ENCODE measurements at regions not wholly inside any gene's neighbourhood (a gene's known extent, or its start where the extent isn't known, plus 50 kb on each side); places are given as distances from the start of the nearest gene placed in this dataset.

- TF ChIP-seq, protein P1, sequence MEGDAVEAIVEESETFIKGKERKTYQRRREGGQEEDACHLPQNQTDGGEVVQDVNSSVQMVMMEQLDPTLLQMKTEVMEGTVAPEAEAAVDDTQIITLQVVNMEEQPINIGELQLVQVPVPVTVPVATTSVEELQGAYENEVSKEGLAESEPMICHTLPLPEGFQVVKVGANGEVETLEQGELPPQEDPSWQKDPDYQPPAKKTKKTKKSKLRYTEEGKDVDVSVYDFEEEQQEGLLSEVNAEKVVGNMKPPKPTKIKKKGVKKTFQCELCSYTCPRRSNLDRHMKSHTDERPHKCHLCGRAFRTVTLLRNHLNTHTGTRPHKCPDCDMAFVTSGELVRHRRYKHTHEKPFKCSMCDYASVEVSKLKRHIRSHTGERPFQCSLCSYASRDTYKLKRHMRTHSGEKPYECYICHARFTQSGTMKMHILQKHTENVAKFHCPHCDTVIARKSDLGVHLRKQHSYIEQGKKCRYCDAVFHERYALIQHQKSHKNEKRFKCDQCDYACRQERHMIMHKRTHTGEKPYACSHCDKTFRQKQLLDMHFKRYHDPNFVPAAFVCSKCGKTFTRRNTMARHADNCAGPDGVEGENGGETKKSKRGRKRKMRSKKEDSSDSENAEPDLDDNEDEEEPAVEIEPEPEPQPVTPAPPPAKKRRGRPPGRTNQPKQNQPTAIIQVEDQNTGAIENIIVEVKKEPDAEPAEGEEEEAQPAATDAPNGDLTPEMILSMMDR (IDR thresholded peaks at IDR 0.05; ENCODE audit: extremely low read depth, insufficient read depth, missing control alignments) = no peak
- in situ Hi-C loops (cut with MboI; ENCODE audit: low pct_unique_long_range_greater_than_20kb, low sequenced_read_pairs, unreplicated experiment) = no loop called here
- no peak for DNase-seq (ENCODE audit: low spot score)
Observed at GRCh38 chr10:107894516-107894915, 730.0 kb upstream of the SORCS1 start.

- in situ Hi-C loops (cut with MboI; ENCODE audit: low pct_unique_long_range_greater_than_20kb, low sequenced_read_pairs, unreplicated experiment) = no loop called here
- no peak for DNase-seq (ENCODE audit: low spot score)
- TF ChIP-seq, protein P1 (IDR thresholded peaks at IDR 0.05; ENCODE audit: extremely low read depth, insufficient read depth, missing control alignments) = no peak
Observed at GRCh38 chr10:107889105-107889504, 724.6 kb upstream of the SORCS1 start.

DNA sequence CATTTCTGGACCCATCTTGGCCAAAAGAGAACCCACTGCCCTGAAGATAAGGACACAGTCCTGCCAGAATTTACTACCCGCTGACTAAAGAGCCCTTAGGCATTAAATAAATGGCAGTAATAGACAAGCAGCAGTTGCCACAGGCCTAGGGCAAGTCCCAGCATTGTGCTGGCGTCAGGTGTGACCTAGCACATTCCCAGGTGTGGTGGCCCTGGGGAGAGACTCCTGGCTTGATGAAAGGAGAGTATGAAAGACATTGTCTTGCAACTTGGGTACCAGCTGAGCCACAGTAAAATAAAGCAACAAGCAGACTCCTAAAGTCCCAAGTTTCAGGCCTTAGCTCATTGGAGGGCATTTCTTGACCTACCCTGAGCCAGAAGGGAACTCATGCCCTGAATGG is 715.7 kb upstream of the SORCS1 start:
- no peak for DNase-seq (ENCODE audit: low spot score)
- in situ Hi-C loops (cut with MboI; ENCODE audit: low pct_unique_long_range_greater_than_20kb, low sequenced_read_pairs, unreplicated experiment) = no loop called here

DNA sequence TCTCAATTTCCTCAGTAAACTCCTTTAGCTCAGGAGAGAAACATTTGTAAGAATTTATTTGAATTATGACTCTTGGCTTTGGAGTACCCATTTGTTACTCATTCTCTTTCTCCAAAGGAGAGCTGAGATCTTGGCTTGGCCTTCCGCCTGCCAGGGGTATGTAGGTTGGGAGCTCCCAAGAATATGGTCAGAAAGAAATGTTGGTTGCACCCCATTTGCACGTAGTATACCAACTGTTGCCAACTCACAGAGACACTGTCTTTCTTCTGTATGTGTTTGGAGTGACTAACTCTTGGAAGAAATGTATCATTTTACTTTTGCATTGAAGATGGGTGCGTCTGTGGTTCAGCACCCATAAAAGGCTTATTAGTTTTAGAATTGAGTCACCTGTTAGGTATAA is 708.5 kb upstream of the SORCS1 start:
- DNase-seq (ENCODE audit: low spot score) = no peak
- in situ Hi-C loops (cut with MboI; ENCODE audit: low pct_unique_long_range_greater_than_20kb, low sequenced_read_pairs, unreplicated experiment) = no loop called here
- TF ChIP-seq, protein P1 (IDR thresholded peaks at IDR 0.05; ENCODE audit: extremely low read depth, insufficient read depth, missing control alignments) = no peak

More for the DNA sequence above, 715.7 kb upstream of the SORCS1 start:
- TF ChIP-seq, protein P1 (IDR thresholded peaks at IDR 0.05; ENCODE audit: extremely low read depth, insufficient read depth, missing control alignments) = no peak

- no peak for DNase-seq (ENCODE audit: low spot score)
- in situ Hi-C loops (cut with MboI; ENCODE audit: low pct_unique_long_range_greater_than_20kb, low sequenced_read_pairs, unreplicated experiment) = no loop called here
- TF ChIP-seq, protein P1 (IDR thresholded peaks at IDR 0.05; ENCODE audit: extremely low read depth, insufficient read depth, missing control alignments) = no peak
Observed at GRCh38 chr10:107865691-107866090, 701.2 kb upstream of the SORCS1 start.

- TF ChIP-seq, protein P1 (IDR thresholded peaks at IDR 0.05; ENCODE audit: extremely low read depth, insufficient read depth, missing control alignments) = no peak
- DNase-seq (ENCODE audit: low spot score) = no peak
- in situ Hi-C loops (cut with MboI; ENCODE audit: low pct_unique_long_range_greater_than_20kb, low sequenced_read_pairs, unreplicated experiment) = no loop called here
Observed at GRCh38 chr10:107859065-107859464, 694.6 kb upstream of the SORCS1 start.

DNA sequence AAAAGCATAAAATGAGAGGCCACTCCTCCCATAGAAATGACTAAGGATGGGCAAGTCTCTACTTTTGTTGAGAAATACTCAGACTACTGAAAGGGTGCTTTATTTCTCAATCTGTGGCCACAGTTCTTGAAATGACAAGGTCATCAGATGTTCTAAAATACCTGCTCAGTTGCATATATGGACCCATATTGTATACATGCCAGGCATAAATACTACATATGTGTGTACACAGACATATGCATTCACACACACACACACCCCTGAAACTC is 691.5 kb upstream of the SORCS1 start:
- TF ChIP-seq, protein P1 (IDR thresholded peaks at IDR 0.05; ENCODE audit: extremely low read depth, insufficient read depth, missing control alignments) = no peak
- no peak for DNase-seq (ENCODE audit: low spot score)

More for the DNA sequence above, 691.5 kb upstream of the SORCS1 start:
- in situ Hi-C loops (cut with MboI; ENCODE audit: low pct_unique_long_range_greater_than_20kb, low sequenced_read_pairs, unreplicated experiment) = no loop called here
